ENCODE measurements at regions not wholly inside any gene's neighbourhood (a gene's known extent, or its start where the extent isn't known, plus 50 kb on each side); places are given as distances from the start of the nearest gene placed in this dataset.

GRCh38 chr3:113353678-113354077, 87.6 kb downstream of the CFAP44 start:
- Mint-ChIP-seq H3K9me3 (ENCODE audit: unreplicated experiment) (no peaks in the 10 kb centered on the region), H3K36me3 (ENCODE audit: insufficient read depth, unreplicated experiment) (peaks cover 7% of the 10 kb centered on the region), H3K4me1 (ENCODE audit: insufficient read depth, unreplicated experiment) (no peaks in the 10 kb centered on the region), H3K27me3 (ENCODE audit: insufficient read depth, unreplicated experiment) (no peaks in the 10 kb centered on the region), H3K27ac (ENCODE audit: low read depth, unreplicated experiment) (no peak overlapping the region), H3K4me3 (ENCODE audit: unreplicated experiment) (no peak overlapping the region)
- ChIA-PET POLR2A (interaction anchor here (0.7 kb wide), 1 partner anchor 426 kb away, joined by 3 read pairs; no protein-coding TSS in a partner anchor), CTCF (interaction anchor here (0.5 to 0.7 kb wide), 3 partner anchors 54 to 765 kb away, joined by 3 to 4 read pairs (median 4); no protein-coding TSS in a partner anchor)
- DNase-seq (ENCODE audit: unreplicated experiment), result no peak
- no TSS peak for BruUV-seq (replicated peaks)
- intact Hi-C loops (cut with micrococcal nuclease), result no loop called here
- TF ChIP-seq CTCF (IDR thresholded peaks at IDR 0.05; ENCODE audit: unreplicated experiment), result no peak

GRCh38 chr3:113340785-113341184, 100.5 kb downstream of the CFAP44 start:
- intact Hi-C loops (cut with micrococcal nuclease), result no loop called here
- no peak for TF ChIP-seq CTCF (IDR thresholded peaks at IDR 0.05; ENCODE audit: unreplicated experiment)
- Mint-ChIP-seq H3K9me3 (ENCODE audit: unreplicated experiment) (no peaks in the 10 kb centered on the region), H3K4me3 (ENCODE audit: unreplicated experiment) (no peak overlapping the region), H3K36me3 (ENCODE audit: insufficient read depth, unreplicated experiment) (no peaks in the 10 kb centered on the region), H3K27ac (ENCODE audit: low read depth, unreplicated experiment) (no peak overlapping the region), H3K27me3 (ENCODE audit: insufficient read depth, unreplicated experiment) (no peaks in the 10 kb centered on the region), H3K4me1 (ENCODE audit: insufficient read depth, unreplicated experiment) (no peaks in the 10 kb centered on the region)
- ChIA-PET CTCF (interaction anchor here (0.8 kb wide), 1 partner anchor 17 kb away, joined by 3 read pairs; no protein-coding TSS in a partner anchor), POLR2A (no interaction called here)
- DNase-seq (ENCODE audit: unreplicated experiment), result no peak
- BruUV-seq (replicated peaks), result no TSS peak

GRCh38 chr3:113339616-113340244, 101.6 kb downstream of the CFAP44 start:
- Mint-ChIP-seq H3K4me3 (ENCODE audit: unreplicated experiment) (no peak overlapping the region), H3K4me1 (ENCODE audit: insufficient read depth, unreplicated experiment) (no peaks in the 10 kb centered on the region), H3K9me3 (ENCODE audit: unreplicated experiment) (no peaks in the 10 kb centered on the region), H3K27me3 (ENCODE audit: insufficient read depth, unreplicated experiment) (no peaks in the 10 kb centered on the region), H3K27ac (ENCODE audit: low read depth, unreplicated experiment) (no peak overlapping the region), H3K36me3 (ENCODE audit: insufficient read depth, unreplicated experiment) (no peaks in the 10 kb centered on the region)
- POLR2A ChIA-PET, result no interaction called here
- TF ChIP-seq CTCF (IDR thresholded peaks at IDR 0.05; ENCODE audit: unreplicated experiment), result no peak
- no peak for DNase-seq (ENCODE audit: unreplicated experiment)
- CTCF ChIA-PET, result no interaction called here
- no TSS peak for BruUV-seq (replicated peaks)
- intact Hi-C loops (cut with micrococcal nuclease), result no loop called here

Data from MCF 10A (cell line).